ENCODE measurements at regions not wholly inside any gene's neighbourhood (a gene's known extent, or its start where the extent isn't known, plus 50 kb on each side); places are given as distances from the start of the nearest gene placed in this dataset.

DNA sequence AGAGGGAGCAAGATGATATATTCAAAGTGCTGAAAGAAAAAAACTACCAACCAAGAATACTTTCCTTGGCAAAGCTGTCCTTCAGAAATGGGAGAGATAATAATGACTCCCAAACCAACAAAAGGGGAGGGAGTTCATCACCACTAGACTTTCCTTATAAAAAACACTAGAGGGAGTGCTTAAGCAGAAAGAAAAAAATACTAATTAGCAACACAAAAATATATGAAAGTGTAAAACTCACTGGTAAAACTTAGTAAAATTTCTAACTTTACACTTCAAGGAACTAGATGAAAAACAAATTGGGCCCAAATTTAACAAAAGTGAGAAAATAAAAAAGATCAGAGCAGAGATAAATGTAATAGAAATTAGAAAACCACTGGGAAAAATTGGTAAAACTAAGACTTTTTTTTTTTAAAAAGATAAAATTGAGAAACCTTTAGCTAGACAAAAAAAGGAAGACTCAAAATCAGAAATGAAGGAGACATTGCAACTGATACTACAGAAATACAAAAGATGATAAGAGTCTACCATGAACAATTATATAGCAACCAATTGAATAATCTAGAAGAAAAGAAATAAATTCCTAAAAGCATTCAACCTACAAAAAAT, 60.4 kb upstream of the FAR2 start:
- DNase-seq (ENCODE audit: low read depth, low spot score) = no peak
- H2AFZ ChIP-seq (ENCODE audit: control insufficient read depth, low read length) = no peak overlapping the region
- dilution Hi-C loops (cut with MboI; ENCODE audit: extremely low pct_ligation_motif_present, low sequenced_read_pairs) = no loop called here
- FAIRE-seq = peak; percentile 73
- no peaks in the 10 kb centered on the region for H3K9me1 ChIP-seq (ENCODE audit: control insufficient read depth, extremely low read depth, insufficient read depth, low read length)
- TF ChIP-seq CTCF (optimal IDR thresholded peaks at IDR 0.05 in 1 of 3, IDR thresholded peaks at IDR 0.05 in 1 of 3, conservative IDR thresholded peaks at IDR 0.05 in 1 of 3; ENCODE audit: extremely low read depth in 1 of 3, insufficient read depth in 2 of 3, low read length in 3 of 3) (peak in 2 of 3 experiments; percentile 34 to 47), EZH2 (IDR thresholded peaks at IDR 0.05; ENCODE audit: low read length) (no peak)
- H3K27me3 ChIP-seq (ENCODE audit: control insufficient read depth, extremely low read depth, insufficient read depth, low read length) = no peaks in the 10 kb centered on the region
- no peak overlapping the region for H3K4me3 ChIP-seq (ENCODE audit: control insufficient read depth in 2 of 3, extremely low read depth in 1 of 3, insufficient read depth in 2 of 3, low read depth in 1 of 3, low read length in 3 of 3)
- no peak overlapping the region for H3K27ac ChIP-seq (ENCODE audit: control insufficient read depth, insufficient read depth, low read length)
- H3K9me3 ChIP-seq (ENCODE audit: control insufficient read depth, low read depth, low read length) = no peaks in the 10 kb centered on the region
- H3K79me2 ChIP-seq (ENCODE audit: control insufficient read depth, insufficient read depth, low read length) = no peaks in the 10 kb centered on the region
- H3K9ac ChIP-seq (ENCODE audit: control insufficient read depth, extremely low read depth, insufficient read depth, low read length) = no peak overlapping the region
- no peaks in the 10 kb centered on the region for H3K36me3 ChIP-seq (ENCODE audit: control insufficient read depth in 2 of 2, extremely low read depth in 1 of 2, insufficient read depth in 2 of 2, low read length in 2 of 2)
- H3K4me1 ChIP-seq (ENCODE audit: control insufficient read depth, extremely low read depth, insufficient read depth, low read length) = no peaks in the 10 kb centered on the region
- no peak overlapping the region for H3K4me2 ChIP-seq (ENCODE audit: control insufficient read depth, extremely low read depth, insufficient read depth, low read depth, low read length)
- H4K20me1 ChIP-seq (ENCODE audit: control insufficient read depth, extremely low read depth, insufficient read depth, low read length) = no peaks in the 10 kb centered on the region

Small RNA genes in the stretch of these regions (small RNA-seq; reads per million reads assigned to genes)
- gene AC024255.1 (ENCODE audit: insufficient read length in 3 of 3, low read depth in 3 of 3, low replicate concordance in 1 of 3) = 0 reads per million in 3 experiments

All from keratinocyte (primary cell).